Cardiac septum (tissue), 1 donor: ENCODE measurements at regions not wholly inside any gene's neighbourhood (a gene's known extent, or its start where the extent isn't known, plus 50 kb on each side); places are given as distances from the start of the nearest gene placed in this dataset.
"Not testable (repeated sequence)": the region's sequence is repeated elsewhere in the genome, so short reads cannot be mapped to it uniquely, and the experiment has no call there.

ENCODE experiments used
- DNase-seq: peaks from one replicate; pipeline ENCODE4 v3.0.0-alpha.2; 2020; ENCODE audit warnings: low spot score
- intact Hi-C: fragments of 100-400 bp; cut with DNase I; formaldehyde crosslinking; loops from one replicate; pipeline ENCODE4 v1.14.0; 2022
- donor health status: DM: no; HTN: no; CAD: no.

DNA sequence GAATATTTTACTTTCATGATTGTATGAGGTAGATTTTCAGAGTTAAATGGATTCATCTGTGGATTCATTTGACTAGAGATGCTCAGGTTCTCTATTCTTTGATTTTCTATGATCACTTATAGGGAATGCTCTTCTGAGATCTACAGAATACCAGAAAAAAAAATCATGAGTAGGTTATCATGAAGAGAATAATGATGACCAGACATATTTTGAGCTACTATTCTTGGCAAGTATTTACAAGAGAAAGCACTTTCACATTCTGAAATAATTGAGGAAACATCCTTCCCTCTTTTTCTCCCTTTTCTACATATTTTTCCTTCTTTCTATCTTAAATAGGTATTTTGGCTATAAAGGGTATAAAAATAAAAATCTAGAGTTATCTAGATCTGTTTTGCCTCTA is 543.0 kb upstream of the TUSC1 start:
- no peak for DNase-seq
- intact Hi-C loops, result no loop called here

DNA sequence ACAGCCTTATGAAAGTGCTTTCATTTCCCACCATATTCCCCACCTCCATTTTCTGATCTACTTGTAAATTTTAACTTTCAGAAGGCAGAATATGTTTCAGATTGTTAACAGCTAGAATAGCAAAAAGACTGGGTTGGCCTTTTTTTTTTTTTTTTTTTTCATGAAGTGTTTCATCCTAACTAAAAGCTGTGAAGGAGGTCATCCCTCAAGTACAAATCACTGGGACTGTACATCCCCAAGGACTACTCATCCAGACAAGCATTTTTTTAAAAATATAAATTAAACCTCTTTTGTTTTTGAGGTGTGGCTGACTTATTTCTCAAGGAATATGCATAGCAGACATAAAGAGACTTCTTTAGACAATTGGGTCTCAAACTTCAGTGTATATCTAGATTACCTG is 542.1 kb upstream of the TUSC1 start:
- no peak for DNase-seq
- intact Hi-C loops, result no loop called here

DNA sequence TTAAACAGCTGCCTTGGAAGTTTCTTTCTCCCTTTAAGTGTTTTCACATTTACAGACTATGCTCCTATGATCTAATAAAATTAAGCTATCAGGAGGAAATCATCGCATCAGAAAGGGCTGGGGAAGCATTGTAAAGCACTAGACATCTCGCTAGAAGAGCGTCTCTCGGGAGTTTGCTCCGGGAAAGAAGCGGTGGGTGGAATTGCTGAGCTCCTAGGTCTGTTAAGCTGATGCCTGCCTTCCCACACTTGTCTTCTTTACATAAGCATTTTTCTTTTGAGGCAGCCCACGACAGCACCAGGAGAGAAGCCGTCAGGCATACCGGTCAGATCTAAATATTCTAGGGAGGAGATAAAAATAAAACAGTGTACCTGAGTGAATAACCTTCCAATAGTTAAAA is 541.7 kb upstream of the TUSC1 start:
- intact Hi-C loops, result no loop called here
- DNase-seq, result no peak

DNA sequence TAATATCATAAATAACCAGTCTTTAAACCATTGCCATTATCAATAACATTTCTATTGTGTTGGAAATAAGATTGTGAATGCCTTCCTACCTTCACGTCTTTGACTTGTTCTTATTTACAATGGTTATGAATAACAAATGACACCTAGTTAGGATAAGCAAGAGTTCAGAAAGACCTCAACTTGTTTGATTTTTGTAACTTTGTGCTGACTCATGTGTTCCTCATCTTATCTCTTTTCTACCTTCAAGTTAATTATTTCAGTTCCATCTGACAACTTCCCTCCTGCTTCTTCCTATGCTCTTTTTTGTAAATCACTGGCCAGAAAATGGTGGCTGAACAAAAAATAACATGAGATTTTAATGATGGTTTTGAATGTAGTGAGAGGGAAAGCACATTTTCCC is 538.5 kb upstream of the TUSC1 start:
- intact Hi-C loops, result no loop called here
- DNase-seq, result no peak

DNA sequence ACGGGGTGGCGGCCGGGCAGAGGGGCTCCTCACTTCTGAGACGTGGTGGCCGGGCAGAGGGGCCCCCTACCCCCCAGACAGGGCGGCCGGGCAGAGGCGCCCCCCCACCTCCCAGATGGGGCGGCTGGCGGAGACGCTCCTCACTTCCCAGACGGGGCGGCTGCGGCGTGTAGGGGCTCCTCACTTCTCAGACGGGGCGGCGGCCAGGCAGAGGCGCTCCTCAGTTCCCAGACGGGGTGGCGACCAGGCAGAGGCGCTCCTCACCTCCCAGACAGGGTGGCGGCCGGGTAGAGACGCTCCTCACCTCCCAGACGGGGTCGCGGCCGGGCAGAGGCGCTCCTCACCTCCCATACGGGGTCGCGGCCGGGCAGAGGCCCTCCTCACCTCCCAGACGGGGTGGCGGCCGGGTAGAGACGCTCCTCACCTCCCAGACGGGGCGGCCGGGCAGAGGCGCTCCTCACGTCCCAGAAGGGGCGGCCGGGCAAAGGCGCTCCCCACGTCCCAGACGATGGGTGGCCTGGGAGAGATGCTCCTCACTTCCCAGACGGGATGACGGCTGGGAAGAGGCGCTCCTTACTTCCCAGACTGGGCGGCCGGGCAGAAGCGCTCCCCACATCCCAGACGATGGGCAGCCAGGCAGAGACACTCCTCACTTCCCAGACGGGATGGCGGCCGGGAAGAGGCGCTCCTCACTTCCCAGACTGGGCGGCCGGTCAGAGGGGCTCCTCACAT is 536.6 kb upstream of the TUSC1 start:
- DNase-seq, intact Hi-C loops: not testable (repeated sequence)

DNA sequence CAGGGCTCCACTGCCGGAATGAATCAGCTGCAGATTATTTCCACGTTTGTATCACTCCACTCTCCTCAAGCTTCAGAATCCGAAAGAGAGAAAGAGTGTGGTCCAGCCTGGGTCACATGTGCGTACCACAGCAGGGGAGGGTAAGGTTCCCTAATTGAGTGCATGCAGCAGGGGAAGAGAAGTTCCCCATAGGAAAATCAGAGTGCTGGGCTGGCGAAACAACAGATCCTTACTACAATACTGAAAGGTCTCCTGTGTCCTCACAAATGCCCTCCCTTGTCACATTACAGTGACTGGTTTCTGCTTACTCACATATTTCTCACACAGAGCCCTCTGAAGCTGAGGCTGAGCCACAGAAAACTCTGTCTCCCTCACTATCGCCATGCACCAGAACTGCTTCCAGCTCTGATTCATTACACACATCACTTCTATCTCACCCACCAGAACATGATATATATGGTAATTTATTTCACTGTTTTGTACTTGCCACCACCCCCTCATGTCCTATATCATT is 532.2 kb upstream of the TUSC1 start:
- intact Hi-C loops, result no loop called here
- DNase-seq, result no peak

DNA sequence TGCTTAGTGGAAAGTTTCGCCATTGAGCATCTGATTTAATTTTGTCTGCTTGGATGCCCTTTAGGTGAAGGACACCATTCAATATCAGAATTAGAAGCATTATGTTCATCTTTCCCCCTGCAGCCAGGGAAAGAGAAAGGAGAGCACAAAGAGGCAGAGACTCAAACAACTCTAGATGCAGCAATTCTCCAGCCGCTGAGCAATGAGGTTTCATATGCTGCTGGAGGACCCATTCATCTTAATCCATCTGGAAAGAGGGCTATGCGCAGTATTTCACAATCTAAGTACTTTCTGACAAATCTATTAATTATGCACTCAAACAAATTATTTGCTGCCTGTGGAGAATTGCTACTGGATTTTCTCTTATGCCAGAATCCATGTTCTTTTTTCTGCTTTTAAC is 527.0 kb upstream of the TUSC1 start:
- intact Hi-C loops, result no loop called here
- no peak for DNase-seq

DNA sequence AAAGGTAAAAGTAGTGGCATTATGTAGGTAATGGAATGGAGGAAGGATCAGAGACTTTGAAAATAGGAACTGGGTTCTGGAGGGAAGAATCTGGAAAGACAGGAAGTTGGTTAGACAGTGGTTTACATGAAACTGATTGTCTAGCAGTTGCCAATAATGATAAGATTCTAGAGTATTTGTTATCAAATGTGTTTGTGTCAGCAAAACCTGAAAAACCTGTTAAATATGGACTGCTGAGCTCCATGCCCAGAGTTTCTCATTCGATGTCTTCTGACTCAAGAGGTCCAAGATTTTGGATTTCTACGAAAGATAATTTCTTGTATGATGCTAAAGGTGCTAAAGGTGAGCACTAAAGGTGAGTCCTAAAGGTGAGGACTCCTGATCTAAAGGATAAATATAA is 515.0 kb upstream of the TUSC1 start:
- no peak for DNase-seq
- intact Hi-C loops, result no loop called here

DNA sequence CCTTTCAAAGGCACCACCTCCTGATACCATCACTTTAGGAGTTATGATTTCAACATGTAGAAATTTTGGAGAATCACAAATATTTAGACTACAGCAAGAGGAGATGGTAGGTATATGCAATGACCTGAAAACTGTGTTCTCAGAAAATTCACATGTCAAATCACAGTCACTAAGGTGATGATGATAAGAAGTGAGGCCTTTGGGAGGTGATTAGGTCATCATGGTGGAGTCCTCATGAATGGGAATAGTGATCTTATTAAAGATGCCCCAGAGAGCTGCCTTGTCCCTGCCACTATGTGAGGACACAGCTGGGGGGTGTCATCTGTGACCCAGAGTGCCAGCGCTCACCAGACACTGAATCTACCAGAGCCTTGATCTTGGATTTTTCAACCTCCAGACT is 513.5 kb upstream of the TUSC1 start:
- intact Hi-C loops, result no loop called here
- DNase-seq, result no peak

DNA sequence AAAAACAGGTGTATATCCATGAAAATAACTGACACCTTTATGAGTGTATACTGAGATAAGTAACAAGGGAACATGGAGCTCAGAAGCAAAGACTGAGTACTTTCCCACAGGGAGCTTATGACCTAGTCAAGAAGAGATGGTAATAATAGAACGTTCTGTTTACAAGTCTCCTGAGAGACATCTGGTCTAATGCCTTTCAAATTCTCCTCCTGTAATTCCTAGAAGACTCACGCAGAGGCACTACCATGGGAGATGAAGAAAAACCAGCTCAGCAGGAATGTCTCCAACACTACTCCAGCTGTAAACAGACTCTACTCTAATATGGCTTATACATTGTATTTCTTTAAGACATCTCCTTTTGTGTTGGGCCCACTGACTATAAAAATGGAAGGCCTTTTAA is 503.6 kb upstream of the TUSC1 start:
- no peak for DNase-seq
- intact Hi-C loops, result no loop called here

DNA sequence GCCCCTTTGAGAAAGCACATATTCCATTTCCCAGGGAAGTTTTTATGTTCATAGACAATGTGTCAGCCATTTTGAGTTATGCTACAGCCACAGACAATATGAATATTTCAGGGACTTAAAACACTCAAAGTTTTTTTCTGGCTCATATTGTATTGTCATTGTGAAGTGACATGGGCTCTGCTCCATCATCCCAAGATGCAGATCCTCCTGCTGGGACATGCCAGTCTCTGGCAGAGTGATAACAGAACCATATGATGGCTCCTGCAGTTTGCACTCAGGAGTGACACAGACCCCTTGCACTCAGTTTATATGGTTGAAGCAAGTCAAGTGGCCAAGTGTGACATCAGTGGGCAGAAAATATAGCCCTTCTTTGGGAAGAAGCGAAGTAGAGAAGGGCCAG is 498.4 kb upstream of the TUSC1 start:
- DNase-seq, result no peak
- intact Hi-C loops, result no loop called here

DNA sequence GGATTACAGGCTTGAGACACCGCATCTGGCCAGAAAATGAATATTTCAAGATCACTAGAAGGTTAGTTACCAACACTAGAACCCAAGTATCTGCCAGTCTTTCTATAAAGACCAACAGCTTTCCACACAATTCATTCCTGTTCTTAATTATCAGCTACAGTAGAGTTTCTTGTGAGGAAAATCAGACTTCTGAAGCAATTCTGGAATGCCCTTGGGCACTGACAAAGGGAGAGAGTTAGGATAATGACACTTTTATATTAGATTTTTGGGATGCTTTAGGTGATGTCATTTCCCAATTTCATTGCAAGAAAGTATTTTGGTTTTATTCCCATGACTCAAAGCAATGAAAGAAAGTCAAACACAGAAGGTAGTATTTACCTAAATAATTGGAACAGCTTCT is 497.0 kb upstream of the TUSC1 start:
- intact Hi-C loops, result no loop called here
- DNase-seq, result no peak

DNA sequence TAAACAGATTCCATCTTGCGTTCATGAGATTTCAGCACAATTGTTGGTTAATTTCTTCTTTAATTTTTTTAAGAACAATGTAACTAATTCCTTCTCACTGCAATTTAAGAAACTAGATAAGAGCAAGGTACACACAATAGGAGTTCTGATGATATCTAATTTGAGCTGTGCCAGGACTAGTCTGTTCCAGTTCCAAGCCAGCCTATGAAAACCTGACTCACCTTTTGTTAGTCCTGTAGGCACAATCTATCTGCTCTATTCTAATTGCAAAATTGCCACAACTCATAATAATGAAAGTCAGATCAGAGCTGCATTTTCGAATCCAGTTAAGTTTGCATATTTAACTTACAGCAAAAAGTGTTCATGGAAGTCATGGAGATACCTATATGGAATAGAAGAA is 494.1 kb upstream of the TUSC1 start:
- intact Hi-C loops, result no loop called here
- DNase-seq, result no peak

DNA sequence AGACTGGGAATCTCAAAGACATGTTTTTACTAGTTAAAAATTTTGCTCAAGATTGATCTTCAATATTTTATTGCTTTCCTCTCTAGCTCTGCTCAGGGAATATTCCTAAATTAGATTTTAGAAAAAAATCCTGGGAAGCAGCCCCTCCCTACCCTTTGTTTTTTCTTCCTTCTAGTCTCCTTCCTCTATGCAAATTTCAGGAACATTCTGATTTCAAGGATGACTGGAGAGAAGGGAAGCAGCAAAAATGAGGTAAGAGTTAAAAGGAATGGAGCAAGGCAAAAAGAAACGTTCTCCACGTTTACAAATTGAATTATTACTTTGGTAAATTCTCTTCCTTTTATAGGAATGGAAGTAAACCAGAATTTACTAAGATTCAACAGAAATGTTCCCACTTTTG is 493.4 kb upstream of the TUSC1 start:
- DNase-seq, result no peak
- intact Hi-C loops, result no loop called here

DNA sequence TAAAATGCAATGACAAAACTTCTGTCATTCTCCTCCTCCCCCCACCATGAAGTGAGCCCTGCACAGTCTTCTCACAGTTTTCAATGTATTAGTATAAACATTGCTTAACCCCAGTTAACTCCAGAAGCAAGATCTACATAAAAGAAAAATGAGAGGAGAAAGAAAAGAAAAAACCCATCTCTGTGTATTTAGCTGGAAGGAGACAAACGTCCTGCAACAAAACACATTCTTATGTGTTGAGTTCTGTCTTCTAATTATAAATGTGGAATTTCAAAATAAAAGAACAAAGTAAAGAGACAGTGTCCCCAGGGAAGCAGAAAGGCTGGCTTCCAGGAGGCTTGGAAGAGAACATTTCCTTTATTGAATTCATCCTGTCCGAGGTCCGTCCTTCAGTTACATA is 491.9 kb upstream of the TUSC1 start:
- intact Hi-C loops, result no loop called here
- DNase-seq, result no peak

DNA sequence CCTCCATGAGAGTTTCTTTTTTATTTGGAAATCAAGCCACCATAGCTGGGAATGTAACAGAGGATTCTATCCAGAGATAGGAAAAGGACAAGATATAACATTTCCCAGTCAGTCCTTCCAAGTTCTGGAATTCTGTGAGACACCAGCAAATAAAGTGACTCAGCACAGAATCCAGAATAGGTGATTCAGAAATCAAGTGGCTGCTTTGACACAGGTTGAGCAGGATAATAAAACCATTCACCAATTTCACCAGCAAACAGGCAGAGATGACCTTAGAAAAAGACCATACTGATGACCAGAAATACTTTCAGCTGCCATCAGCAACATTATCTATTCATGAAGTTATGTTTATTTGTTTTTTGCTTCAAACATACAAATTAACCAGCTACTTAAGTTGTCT is 491.5 kb upstream of the TUSC1 start:
- DNase-seq, result no peak
- intact Hi-C loops, result no loop called here

DNA sequence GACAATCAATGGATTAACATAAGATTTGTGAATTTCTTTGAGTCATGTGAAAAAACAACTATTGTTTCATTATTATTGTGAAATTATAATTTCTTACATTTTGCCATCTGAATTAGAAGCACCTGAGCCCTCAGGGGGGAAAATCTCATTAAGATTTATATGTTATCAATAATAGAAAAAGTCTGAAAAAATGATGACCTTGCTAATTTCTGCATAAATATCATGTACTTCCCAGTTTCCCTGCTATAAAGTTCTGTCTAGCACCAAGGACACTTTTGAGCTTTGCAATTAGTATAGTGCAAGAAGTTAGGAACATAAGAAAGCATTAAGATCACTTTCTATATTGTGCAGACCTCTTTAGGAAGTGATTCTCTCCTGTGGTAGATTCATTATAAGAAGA is 488.3 kb upstream of the TUSC1 start:
- DNase-seq, result no peak
- intact Hi-C loops, result no loop called here

DNA sequence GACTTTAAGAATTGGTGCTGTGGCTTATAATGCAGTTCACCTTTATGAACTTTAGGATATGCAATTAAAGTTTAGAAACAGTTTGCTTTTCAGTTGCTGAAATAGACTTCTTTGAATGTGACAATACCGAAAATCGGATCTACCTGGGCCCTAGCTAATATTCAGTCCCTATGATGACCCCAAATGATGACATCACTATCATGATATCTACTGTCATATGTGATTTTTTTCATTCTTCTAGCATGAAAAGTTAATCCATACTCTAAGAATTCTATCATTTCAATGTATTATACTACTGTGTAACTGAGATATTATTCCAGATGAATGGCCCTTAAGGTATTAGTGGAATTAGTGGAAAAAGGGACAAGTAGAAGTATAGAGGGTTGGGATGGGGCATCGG is 487.2 kb upstream of the TUSC1 start:
- intact Hi-C loops, result no loop called here
- DNase-seq, result no peak

DNA sequence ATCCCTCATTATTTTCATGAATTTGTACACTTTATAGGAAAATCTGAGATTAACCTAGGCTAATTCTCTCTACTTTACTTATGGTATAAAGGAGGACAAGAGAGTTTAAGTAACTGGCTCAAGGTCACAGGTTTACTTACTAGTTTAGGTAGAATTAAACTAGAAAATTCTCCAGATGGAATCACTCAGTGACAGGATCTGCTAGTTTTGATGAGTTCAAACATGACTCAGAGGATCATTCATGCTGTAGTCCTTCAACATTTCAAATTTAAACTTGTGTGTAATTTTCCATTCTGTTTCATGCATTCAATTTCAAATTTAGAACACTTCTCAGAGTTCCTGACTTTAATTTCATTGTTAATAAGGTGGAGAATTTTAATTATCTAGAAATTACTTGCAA is 485.7 kb upstream of the TUSC1 start:
- DNase-seq, result no peak
- intact Hi-C loops, result no loop called here

DNA sequence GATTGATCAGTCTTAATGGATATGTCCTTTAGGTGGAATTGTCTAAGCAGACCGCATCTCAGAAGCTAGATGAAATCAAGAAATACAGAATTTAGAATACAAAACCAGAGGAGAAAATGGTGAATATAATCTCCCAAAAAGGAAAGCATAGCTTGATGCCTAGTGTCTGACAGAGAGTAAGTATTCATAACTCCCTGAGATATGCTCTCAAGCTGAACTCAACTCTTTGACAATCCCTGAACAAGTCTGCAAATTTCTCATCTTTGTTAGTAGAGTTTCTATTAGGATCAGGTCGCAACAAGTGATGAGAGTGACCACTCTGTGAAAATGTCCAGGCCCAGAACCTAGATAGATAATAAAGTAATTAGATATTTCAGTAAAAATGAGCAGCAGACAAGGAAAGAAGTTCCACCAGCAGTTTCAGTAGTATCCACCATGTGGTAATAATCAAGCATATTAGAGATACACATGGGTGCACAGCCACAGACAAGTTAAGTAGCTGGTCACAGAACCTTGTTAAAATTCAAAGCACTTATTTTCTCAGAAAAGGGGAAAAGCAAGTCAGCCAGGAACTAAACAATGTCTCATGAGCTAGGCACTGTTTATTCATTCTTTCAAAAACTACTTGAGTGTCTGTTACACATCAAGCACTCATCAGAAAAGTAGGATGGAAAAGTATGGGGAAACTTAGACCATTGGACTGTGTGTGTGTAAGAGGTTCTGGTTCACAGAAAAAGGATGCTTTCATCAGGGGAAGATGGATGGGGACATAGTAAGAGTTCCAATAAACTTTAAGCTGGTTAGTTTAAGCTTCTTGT is 481.5 kb upstream of the TUSC1 start:
- intact Hi-C loops, result no loop called here
- DNase-seq, result no peak

DNA sequence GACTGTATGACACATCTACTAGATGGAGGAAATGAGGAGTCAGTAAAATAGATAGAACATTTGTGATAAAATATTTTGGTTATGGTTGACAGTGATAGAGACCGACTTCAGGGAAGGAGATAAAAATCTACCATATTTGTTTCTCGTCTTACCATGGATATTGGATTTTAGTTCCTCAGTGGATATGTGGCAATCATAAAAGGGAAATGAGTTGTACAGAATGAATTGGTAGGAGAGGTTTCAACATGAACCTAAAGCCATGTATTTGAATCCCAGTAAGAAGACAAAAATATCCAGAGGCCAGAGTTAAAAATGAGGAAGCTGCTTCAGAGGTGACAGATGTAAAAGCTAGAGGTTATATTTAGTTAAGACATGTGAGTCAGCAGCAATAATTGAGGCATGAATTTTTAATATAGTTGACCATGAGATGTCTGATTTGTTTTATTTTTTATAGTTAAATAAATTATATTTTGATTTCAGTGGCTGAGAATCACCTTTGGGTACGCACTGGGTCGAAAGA is 480.4 kb upstream of the TUSC1 start:
- intact Hi-C loops, result no loop called here
- DNase-seq, result no peak
